NCI-H2171 treated with DMSO at 0.1 percent for 48 hours (cell line): ENCODE measurements at regions not wholly inside any gene's neighbourhood (a gene's known extent, or its start where the extent isn't known, plus 50 kb on each side); places are given as distances from the start of the nearest gene placed in this dataset.

Experiments
- DNase-seq: peaks from one replicate; lab custom pipeline; 2025; lab: John Stamatoyannopoulos, UW

- DNase-seq = no peak
Measured at GRCh38 chr4:166491635-166492034, 618.6 kb downstream of the TLL1 start.

GRCh38 chr4:166493924-166494345 lies 620.9 kb downstream of the TLL1 start:
- no peak for DNase-seq

GRCh38 chr4:166498546-166498945 lies 625.5 kb downstream of the TLL1 start:
- DNase-seq = no peak

- no peak for DNase-seq
Measured at GRCh38 chr4:166499820-166500219, 626.8 kb downstream of the TLL1 start.

- no peak for DNase-seq
Measured at GRCh38 chr4:166501941-166502382, 628.9 kb downstream of the TLL1 start.

GRCh38 chr4:166502660-166503059 lies 629.6 kb downstream of the TLL1 start:
- DNase-seq = no peak

GRCh38 chr4:166506051-166506450 lies 633.0 kb downstream of the TLL1 start:
- DNase-seq = no peak

- DNase-seq = no peak
Measured at GRCh38 chr4:166512267-166512666, 639.2 kb downstream of the TLL1 start.

GRCh38 chr4:166518315-166518714 lies 645.3 kb downstream of the TLL1 start:
- no peak for DNase-seq

GRCh38 chr4:166518776-166519175 lies 645.7 kb downstream of the TLL1 start:
- no peak for DNase-seq

GRCh38 chr4:166519774-166520173 lies 646.7 kb downstream of the TLL1 start:
- no peak for DNase-seq

GRCh38 chr4:166527500-166527899 lies 654.5 kb downstream of the TLL1 start:
- DNase-seq = no peak

- no peak for DNase-seq
Measured at GRCh38 chr4:166531703-166532102, 658.7 kb downstream of the TLL1 start.

GRCh38 chr4:166535865-166536264 lies 662.8 kb downstream of the TLL1 start:
- DNase-seq = no peak

GRCh38 chr4:166538491-166539005 lies 665.5 kb downstream of the TLL1 start:
- DNase-seq = no peak

GRCh38 chr4:166546009-166546408 lies 673.0 kb downstream of the TLL1 start:
- DNase-seq = no peak

GRCh38 chr4:166577639-166578038 lies 656.7 kb downstream of the SPOCK3 start:
- no peak for DNase-seq

- no peak for DNase-seq
Measured at GRCh38 chr4:166585491-166585890, 648.8 kb downstream of the SPOCK3 start.

- no peak for DNase-seq
Measured at GRCh38 chr4:166594326-166594946, 639.9 kb downstream of the SPOCK3 start.

- no peak for DNase-seq
Measured at GRCh38 chr4:166600264-166600663, 634.0 kb downstream of the SPOCK3 start.

GRCh38 chr4:166602068-166602467 lies 632.2 kb downstream of the SPOCK3 start:
- no peak for DNase-seq

GRCh38 chr4:166622425-166622977 lies 611.8 kb downstream of the SPOCK3 start:
- no peak for DNase-seq

GRCh38 chr4:166625018-166625637 lies 609.2 kb downstream of the SPOCK3 start:
- DNase-seq = no peak
